NB4 (cell line): ENCODE measurements at regions not wholly inside any gene's neighbourhood (a gene's known extent, or its start where the extent isn't known, plus 50 kb on each side); places are given as distances from the start of the nearest gene placed in this dataset.

Source experiments
- DNase-seq: peaks from one replicate; pipeline ENCODE4 v3.0.0; 2010; ENCODE audit warnings: low read depth
- H3K4me3 ChIP-seq: one replicate; pipeline ENCODE4 v1.5.1; 2011; ENCODE audit warnings: mild to moderate bottlenecking, low read depth, low read length, moderate library complexity
- CTCF ChIP-seq: IDR thresholded peaks from one replicate; pipeline ENCODE4 v1.5.1; 2012; ENCODE audit warnings: low read depth, low read length
- MAX ChIP-seq: IDR thresholded peaks from 2 replicates; pipeline ENCODE4 v1.6.1; 2011; ENCODE audit warnings: low read depth, low read length
- MYC ChIP-seq: IDR thresholded peaks from 2 replicates; pipeline ENCODE4 v1.6.1; 2011; ENCODE audit warnings: low read depth, low read length
- POLR2A ChIP-seq: IDR thresholded peaks from 2 replicates; pipeline ENCODE4 v1.6.1; 2011; ENCODE audit warnings: mild to moderate bottlenecking; ENCODE audit not compliant: insufficient read length; ENCODE audit errors: extremely low read depth

DNA sequence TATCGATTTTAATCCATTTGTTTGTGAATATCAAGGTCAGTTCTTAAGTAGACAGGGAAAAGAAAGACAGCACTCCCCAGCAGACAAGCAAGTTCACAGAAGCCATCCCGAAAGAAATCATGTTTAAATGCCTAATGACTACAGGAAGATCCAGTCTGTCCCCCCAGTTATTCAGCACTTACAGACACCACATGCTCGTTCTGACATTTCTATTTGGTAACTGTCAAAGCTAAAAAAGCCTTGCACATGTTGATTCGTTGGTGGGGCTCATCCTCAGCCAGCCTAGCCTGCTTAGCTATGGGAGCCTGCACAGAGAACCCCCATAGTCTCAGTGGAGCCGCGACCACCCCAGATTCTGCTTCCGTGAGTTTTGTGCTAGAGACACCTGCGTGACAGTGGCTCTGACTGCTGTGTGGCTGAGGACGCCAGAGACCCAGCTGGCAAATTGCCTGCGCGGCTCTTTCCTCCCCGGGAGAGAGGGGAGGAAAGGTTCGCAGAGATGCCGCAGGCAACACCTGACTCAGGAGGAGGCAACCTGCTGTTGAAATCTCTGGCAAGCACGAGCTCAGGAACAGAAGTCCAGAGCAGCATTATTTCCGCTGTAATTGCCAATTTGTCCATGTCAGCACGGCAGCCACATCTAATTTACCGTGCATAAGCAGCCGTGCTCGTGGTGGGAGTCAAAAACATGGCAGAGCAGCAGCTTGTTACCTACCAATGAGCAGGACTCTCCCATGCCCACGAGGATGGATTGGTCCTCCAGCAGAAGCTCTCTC, 194.2 kb downstream of the GPAM start:
- no peak for DNase-seq
- TF ChIP-seq CTCF, result no peak
- TF ChIP-seq POLR2A, result no peak
- no peak for TF ChIP-seq MAX
- TF ChIP-seq MYC, result no peak
- H3K4me3 ChIP-seq, result no peak overlapping the region

DNA sequence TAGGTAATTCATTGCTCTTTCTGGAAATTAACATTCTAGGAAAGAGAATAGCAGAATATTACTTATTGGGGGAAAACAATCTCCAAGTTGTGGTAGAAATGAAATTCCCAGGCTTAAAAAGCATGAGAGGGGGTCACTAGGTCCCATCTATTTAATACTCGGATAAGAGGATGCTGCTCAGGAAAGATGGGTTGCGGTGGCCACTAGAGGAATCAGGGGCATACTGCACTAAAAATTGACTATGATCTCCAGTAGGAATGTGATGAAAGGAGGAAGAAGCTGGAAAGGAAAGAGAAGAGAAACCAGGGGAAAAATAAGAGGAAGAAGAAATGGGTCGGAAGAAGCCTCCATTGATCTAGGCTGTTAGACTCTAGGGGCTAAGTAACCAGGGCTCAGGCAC, 192.8 kb downstream of the GPAM start:
- no peak for DNase-seq
- TF ChIP-seq MYC, result no peak
- no peak for TF ChIP-seq MAX
- TF ChIP-seq CTCF, result no peak
- TF ChIP-seq POLR2A, result no peak
- H3K4me3 ChIP-seq, result no peak overlapping the region

- H3K4me3 ChIP-seq, result no peak overlapping the region
- TF ChIP-seq CTCF (no peak), MAX (no peak), POLR2A (no peak), MYC (no peak)
- DNase-seq, result no peak
These were observed 190.2 kb downstream of the GPAM start for GRCh38 chr10:111993321-111993720.

- H3K4me3 ChIP-seq, result no peak overlapping the region
- DNase-seq, result no peak
- TF ChIP-seq MAX (no peak), CTCF (no peak), POLR2A (no peak), MYC (no peak)
These were observed 189.6 kb downstream of the GPAM start for GRCh38 chr10:111993872-111994426.

GRCh38 chr10:111996103-111996502, 187.5 kb downstream of the GPAM start:
- DNase-seq, result no peak
- no peak overlapping the region for H3K4me3 ChIP-seq
- no peak for TF ChIP-seq CTCF
- no peak for TF ChIP-seq MAX
- no peak for TF ChIP-seq POLR2A
- no peak for TF ChIP-seq MYC

- no peak for DNase-seq
- TF ChIP-seq MYC (no peak), POLR2A (no peak), CTCF (no peak), MAX (no peak)
- no peak overlapping the region for H3K4me3 ChIP-seq
These were observed 184.8 kb downstream of the GPAM start for GRCh38 chr10:111998728-111999127.
